ENCODE measurements at regions not wholly inside any gene's neighbourhood (a gene's known extent, or its start where the extent isn't known, plus 50 kb on each side); places are given as distances from the start of the nearest gene placed in this dataset.

DNA sequence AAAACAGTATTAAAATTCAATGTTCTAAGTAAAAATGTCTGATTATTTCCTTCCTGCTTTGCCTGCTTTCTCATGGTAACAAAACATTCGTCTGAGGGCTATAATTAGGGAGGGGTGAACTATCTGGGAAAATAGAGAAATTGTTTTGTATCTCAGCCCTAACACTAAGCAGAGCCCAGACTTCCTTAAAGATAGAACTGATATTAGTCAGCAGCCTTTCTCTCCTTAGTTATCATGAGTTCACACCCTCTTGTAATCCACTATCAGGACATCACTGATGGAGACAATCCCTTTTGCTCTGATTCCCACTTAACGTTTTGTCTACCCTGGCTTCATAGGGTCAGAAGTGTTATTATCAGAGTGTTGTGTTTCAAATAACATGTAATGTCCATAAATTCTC lies 701.1 kb upstream of the ZEB2 start:
- TF ChIP-seq, protein P1, sequence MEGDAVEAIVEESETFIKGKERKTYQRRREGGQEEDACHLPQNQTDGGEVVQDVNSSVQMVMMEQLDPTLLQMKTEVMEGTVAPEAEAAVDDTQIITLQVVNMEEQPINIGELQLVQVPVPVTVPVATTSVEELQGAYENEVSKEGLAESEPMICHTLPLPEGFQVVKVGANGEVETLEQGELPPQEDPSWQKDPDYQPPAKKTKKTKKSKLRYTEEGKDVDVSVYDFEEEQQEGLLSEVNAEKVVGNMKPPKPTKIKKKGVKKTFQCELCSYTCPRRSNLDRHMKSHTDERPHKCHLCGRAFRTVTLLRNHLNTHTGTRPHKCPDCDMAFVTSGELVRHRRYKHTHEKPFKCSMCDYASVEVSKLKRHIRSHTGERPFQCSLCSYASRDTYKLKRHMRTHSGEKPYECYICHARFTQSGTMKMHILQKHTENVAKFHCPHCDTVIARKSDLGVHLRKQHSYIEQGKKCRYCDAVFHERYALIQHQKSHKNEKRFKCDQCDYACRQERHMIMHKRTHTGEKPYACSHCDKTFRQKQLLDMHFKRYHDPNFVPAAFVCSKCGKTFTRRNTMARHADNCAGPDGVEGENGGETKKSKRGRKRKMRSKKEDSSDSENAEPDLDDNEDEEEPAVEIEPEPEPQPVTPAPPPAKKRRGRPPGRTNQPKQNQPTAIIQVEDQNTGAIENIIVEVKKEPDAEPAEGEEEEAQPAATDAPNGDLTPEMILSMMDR (IDR thresholded peaks at IDR 0.05; ENCODE audit: insufficient read depth, low read depth, low read length): no peak
- TF ChIP-seq EZH2 (IDR thresholded peaks at IDR 0.05; ENCODE audit: insufficient read depth, low read length): no peak

Data from astrocyte (in vitro differentiated cells and primary cell).